HG03095 (cell line): ENCODE measurements at regions not wholly inside any gene's neighbourhood (a gene's known extent, or its start where the extent isn't known, plus 50 kb on each side); places are given as distances from the start of the nearest gene placed in this dataset.
"Not testable (repeated sequence)": the region's sequence is repeated elsewhere in the genome, so short reads cannot be mapped to it uniquely, and the experiment has no call there.

Experiments used
- ATAC-seq: cut with Tn5 transposase; IDR thresholded peaks from one replicate; pipeline ENCODE4 v1.9.1; 2021; ENCODE audit warnings: moderate library complexity; ENCODE audit not compliant: unreplicated experiment

DNA sequence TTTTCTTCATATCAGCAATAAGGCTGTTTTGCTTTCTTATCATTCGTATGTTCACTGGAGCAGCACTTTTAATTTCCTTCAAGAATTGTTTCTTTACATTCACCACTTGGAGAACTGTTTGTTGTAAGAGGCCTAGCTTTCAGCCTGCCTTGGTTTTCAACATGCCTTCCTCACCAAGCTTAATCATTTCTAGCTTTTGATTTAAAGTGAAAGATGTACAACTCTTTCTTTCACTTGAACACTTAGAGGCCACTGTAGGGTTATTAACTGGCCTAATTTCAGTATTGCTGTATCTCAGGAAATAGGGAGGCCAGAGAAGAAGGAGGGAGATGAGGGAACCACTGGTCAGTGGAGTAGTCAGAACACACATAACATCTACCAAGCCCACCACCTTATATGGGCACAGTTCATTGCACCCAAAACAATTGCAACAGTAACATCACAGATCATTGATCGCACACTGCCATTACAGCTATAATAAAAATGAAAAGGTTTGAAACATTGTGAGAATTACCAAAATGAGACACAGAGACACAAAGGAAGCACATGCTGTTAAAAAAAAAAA, 181.4 kb upstream of the TUBA3C start:
- ATAC-seq: no peak

DNA sequence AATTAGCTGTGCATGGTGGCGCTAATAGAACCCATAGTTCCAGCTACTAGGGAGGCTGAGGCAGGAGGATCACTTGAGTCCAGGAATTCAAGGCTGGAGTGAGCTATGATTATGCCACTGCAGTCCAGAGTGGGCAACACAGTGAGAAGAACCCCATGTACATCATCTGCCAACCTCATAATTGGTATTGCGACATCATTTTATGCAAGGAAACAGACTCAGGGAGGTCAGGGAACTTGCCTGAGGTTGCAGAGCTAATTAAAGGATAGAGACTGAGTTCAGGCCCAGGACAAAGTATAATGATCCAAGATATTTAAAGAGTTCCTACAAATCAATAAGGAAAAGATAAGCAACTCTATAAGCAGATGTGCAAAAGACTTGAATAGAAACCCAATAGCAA, 178.1 kb upstream of the TUBA3C start:
- not testable (repeated sequence) for ATAC-seq

DNA sequence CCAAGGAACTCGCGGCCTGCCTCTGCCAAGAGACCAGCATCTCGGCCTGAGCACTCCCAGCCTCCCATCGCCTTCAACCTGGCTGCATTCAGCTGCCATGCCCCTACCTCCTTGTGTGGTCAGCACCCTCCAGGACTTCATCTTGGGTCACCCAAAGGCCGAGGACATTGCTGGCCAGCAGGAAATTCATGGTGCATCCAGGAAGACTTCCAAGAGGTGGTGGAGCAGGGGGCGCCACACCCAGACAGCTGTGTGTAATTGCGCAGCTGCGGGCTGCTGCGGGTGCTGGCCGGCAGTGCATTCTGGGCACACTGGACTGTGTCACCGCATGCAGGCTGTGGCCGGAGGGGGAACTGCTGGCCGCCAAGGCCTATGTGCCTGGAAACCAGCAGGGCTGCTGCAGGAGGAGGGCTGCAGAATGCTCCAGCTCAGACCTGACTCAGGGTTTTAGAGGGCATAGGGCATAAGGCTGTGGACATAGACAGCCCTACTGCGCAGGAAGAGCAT, 164.3 kb upstream of the TUBA3C start:
- ATAC-seq: no peak

DNA sequence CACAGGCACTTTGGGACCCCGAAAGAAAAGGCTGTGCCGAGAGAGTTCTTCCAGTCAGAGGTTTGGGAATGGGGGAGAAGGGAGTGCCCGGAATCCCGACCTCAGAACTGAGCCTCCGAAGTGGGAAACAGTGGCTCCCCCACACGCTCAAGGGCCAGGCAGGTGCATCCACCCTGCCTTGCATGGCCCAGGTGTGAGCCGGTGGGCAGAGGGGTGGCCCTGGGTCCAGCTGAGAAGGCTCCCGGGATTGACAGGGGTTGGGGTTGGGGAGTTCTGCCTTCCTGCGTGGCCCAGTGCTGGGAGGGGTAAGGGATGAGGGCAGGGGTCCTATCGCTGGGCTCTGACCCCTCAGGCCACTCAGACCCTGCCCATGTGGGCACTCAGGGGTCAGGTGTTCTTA, 163.5 kb upstream of the TUBA3C start:
- ATAC-seq: no peak

DNA sequence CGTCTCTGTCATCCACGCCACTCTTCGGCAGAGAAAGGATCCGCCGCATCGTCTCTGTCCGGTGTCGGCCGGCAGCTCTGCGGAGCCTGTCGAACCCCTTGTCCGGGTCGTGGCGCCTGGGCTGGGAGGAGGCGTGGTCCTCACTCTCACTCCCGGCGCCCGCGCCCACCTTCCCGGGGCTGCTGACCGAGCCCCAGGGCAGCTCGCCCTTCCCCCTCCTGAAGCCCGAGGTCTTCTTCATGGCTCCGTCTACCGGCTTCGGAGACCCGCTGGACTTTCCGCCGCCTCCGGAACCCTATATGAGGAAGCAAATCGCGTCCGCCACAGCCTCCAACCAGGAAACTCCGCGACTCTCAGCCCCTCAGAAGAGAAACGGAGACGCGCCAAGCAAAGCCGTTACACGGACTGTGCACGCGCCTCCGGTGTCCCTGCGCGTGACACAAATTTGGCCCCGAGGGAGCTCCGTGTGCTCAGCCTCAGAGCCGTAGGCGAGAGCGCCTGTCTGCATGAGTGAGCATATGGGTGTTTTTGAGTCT, 163.0 kb upstream of the TUBA3C start:
- ATAC-seq: peak; percentile 78

GRCh38 chr13:19332378-19332777, 150.8 kb upstream of the TUBA3C start:
- ATAC-seq: no peak

GRCh38 chr13:19329365-19329764, 147.7 kb upstream of the TUBA3C start:
- no peak for ATAC-seq

DNA sequence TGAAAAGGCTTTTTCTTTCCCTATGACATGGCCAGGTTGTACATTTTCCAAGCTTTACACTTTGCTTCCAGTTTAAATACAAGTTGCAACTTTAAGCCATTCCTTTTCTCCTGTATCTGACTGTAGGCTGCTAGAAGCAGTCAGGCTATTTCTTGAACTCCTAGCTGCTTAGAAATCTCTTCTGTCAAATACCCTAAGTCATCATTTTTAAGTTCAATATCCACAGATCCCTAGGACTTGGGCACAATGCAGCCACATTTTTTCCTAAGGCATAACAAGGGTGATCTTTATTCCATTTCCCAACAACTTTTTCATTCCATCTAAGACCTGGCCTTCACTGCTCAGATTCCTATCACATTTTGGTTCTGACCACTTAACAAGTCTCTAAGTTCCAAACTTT, 142.7 kb upstream of the TUBA3C start:
- no peak for ATAC-seq

DNA sequence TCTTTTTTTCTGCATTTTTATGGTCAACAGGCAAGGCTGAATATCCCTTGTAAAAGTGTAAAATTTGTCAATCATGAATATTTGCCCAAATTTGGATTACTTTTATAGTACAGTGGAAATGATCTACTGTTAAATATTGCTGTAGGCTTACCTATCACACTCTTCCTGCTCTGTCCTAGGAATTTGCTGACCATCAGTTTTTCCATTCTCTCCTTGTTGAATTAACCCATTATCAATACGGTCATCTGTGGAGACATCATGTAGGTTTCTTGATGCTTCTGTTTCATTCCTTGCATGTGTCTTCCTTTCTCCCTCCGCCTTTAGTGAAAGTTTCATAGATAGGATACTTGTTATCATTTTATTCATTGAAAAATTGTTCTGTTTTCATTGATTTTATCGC, 139.6 kb upstream of the TUBA3C start:
- no peak for ATAC-seq

DNA sequence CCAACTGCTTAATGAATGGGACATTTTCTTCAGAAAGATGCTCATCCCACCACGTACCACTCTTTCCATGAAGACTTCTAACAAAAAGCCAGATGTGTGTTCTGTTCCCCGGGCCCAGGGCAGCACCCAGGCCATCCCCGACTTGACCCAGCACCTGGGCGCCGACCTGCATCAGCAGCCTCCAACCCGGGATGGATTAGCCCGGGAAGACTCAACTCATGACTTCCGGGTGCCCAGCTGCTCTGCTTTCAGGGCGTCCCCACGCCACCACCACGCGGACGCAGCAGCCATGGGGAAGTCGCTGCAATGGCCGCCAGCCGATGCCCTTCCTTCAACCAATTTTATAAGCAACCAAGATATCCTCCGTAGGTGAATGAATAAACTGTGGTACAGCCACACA, 123.8 kb upstream of the TUBA3C start:
- ATAC-seq: no peak

DNA sequence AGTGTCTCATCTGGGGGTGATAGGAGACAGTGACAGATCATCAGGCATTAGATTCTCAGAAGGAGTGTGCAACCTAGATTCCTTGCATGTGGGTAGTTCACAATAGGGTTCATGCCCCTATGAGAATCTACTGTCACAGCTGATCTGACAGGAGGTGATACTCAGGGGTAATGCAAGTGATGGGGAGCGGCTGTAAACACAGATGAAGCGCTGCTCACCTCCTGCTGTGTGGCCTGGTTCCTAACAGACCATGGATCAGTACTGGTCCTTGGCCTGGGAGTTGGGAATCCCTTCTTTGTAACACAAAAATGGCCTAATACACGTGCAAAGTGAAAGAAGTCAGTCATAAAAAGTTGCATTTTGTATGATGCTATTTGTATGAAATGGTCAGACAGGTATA, 107.6 kb upstream of the TUBA3C start:
- no peak for ATAC-seq

- ATAC-seq: no peak
Measured at GRCh38 chr13:19283836-19284235, 102.2 kb upstream of the TUBA3C start.

GRCh38 chr13:19268331-19268730, 86.7 kb upstream of the TUBA3C start:
- ATAC-seq: no peak

DNA sequence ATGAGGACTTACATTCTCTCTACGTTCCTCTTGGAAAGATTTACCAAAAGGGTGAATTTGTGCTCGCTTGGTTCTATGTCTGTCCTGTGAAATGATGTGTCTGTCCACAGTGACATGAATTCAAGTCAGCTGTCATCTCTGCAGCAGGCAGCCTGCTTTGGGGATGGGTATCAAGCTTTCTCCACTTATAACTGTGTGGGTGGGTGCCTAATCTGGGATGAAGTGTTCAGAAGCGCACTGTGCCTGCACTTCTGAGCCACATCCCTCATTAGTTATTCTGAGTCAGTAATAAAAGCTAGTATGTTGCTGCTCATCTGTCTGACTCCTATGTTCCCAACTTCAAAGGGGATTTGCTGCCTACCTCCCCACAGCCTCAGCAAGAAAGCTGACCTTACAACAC, 86.1 kb upstream of the TUBA3C start:
- ATAC-seq: no peak

DNA sequence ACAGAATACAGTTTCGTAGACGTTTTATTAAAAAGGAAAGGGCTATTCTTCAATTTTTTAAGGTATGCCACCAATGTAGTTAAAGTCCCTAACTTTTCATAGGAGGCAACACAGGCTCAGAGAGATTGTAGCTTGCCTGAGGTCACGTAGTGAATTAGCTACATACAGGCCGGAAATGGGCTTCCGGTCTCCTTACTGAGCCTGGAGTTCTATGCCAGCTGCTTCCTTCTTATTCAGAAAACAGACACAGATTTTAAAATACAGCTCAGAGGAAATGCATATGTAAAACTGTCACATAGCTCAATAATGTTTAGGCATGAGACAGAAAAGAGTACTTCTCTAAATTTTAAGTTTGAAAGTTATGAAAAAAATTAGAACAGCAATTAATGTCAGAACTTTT, 85.4 kb upstream of the TUBA3C start:
- no peak for ATAC-seq

DNA sequence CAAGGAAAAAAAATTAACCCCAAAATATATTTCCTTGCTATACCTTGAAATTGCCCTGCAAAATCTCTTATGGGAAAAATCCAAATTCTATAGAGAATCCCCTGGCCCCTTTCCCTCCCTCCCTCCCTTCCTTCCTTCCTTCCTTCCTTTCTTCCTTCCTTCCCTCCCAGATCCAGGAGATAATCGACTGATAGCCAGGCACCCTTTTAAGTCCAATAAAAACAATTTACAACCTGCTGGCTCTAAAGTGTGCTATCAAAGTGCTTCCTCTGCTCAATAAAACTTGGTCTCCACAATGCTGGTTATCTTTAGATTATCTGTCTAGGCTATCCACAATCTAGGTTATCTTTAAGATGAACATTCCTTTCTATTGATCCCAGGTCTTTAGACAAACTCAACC, 83.1 kb upstream of the TUBA3C start:
- ATAC-seq: no peak

DNA sequence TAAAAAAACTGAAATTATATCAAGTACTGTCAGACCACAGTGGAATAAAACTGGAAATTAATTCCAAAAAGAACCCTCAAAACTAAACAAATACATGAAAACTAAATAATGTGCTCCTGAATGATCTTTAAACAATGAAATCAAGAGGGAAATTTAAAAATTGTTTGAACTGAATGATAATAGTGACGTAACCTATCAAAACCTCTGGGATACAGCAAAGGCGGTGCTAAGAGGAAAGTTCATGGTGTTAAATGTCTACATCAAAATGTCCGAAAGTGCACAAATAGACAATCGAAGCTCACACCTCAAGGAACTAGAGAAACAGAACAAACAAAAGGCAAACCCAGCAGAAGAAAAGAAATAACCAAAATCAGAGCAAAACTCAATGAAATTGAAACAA, 70.8 kb upstream of the TUBA3C start:
- ATAC-seq: no peak

GRCh38 chr13:19239114-19239860, 57.7 kb upstream of the TUBA3C start:
- ATAC-seq: peak; percentile 69
